ENCODE measurements at regions not wholly inside any gene's neighbourhood (a gene's known extent, or its start where the extent isn't known, plus 50 kb on each side); places are given as distances from the start of the nearest gene placed in this dataset.

- no peak for DNase-seq
- POLR2A ChIA-PET = no interaction called here
- 24% methylated on average over 6 of the region's 6 CpGs for WGBS (ENCODE audit: low lambda C conversion rate)
These were observed 72.6 kb upstream of the PLEKHG1 start for GRCh38 chr6:150527100-150527499.

More at GRCh38 chr6:150527100-150527499, 72.6 kb upstream of the PLEKHG1 start:
- H3F3A ChIP-seq (replicated peaks; ENCODE audit: insufficient read depth) = no peaks in the 10 kb centered on the region
- no peaks in the 10 kb centered on the region for H3K36me3 ChIP-seq (replicated peaks in 1 of 2; ENCODE audit: control insufficient read depth in 1 of 2, insufficient read depth in 2 of 2, low read length in 1 of 2)
- no peaks in the 10 kb centered on the region for H3K9me3 ChIP-seq
- no peaks in the 10 kb centered on the region; the same call in 1 of the 2 replicates for H3K27me3 ChIP-seq (ENCODE audit: insufficient read depth)
- no peak for TF ChIP-seq EP300 (IDR thresholded peaks at IDR 0.05; ENCODE audit: borderline replicate concordance in 1 of 2, low read depth in 1 of 2, low read length in 1 of 2)
- no peak for TF ChIP-seq SIN3A (IDR thresholded peaks at IDR 0.05; ENCODE audit: borderline replicate concordance, low read depth, low read length)
- no peak for TF ChIP-seq FOXM1 (IDR thresholded peaks at IDR 0.05; ENCODE audit: low read depth)
- TF ChIP-seq FOXJ3 (CRISPR knock-in tag; IDR thresholded peaks at IDR 0.05) = no peak
- no peak for TF ChIP-seq PBX3 (IDR thresholded peaks at IDR 0.05)
- TF ChIP-seq USF1 (IDR thresholded peaks at IDR 0.05; ENCODE audit: borderline replicate concordance, low read depth) = no peak
- no peak for TF ChIP-seq REST (IDR thresholded peaks at IDR 0.05; ENCODE audit: low read depth, low read length)
- TF ChIP-seq GATA2 (CRISPR knock-in tag; IDR thresholded peaks at IDR 0.05) = no peak
- TF ChIP-seq ZBTB33 (IDR thresholded peaks at IDR 0.05; ENCODE audit: borderline replicate concordance, low read depth) = no peak
- H3K9ac ChIP-seq = no peak overlapping the region
- no peaks in the 10 kb centered on the region for H4K20me1 ChIP-seq (ENCODE audit: insufficient read depth)
- CTCF ChIA-PET = no interaction called here
- H2AFZ ChIP-seq (ENCODE audit: low read depth) = no peak overlapping the region
- H3K4me3 ChIP-seq (ENCODE audit: low read depth in 2 of 2, low read length in 1 of 2) = no peak overlapping the region
- H3K79me2 ChIP-seq (ENCODE audit: insufficient read depth) = no peaks in the 10 kb centered on the region
- H3K4me2 ChIP-seq = no peak overlapping the region
- H3K9me2 ChIP-seq = no peaks in the 10 kb centered on the region
- H3K4me1 ChIP-seq (ENCODE audit: control insufficient read depth in 1 of 2, insufficient read depth in 2 of 2, low read depth in 1 of 2, low read length in 1 of 2) = no peaks in the 10 kb centered on the region
- H3K27ac ChIP-seq (ENCODE audit: low read depth in 2 of 2, low read length in 1 of 2) = no peak overlapping the region

Measured in SK-N-SH (cell line).